GM12873 (cell line): ENCODE measurements at regions not wholly inside any gene's neighbourhood (a gene's known extent, or its start where the extent isn't known, plus 50 kb on each side); places are given as distances from the start of the nearest gene placed in this dataset.

Experiments
- CTCF ChIP-seq: IDR thresholded peaks from 2 replicates; pipeline ENCODE4 v1.5.1; 2012; ENCODE audit warnings: low read depth, mild to moderate bottlenecking, moderate library complexity, low read length, control low read depth; ENCODE audit not compliant: insufficient read depth; ENCODE audit errors: missing control alignments

GRCh38 chr13:74278901-74279300 is 144.7 kb upstream of the KLF12 start:
- no peak for TF ChIP-seq CTCF

GRCh38 chr13:74274916-74275315 is 140.7 kb upstream of the KLF12 start:
- TF ChIP-seq CTCF: no peak

- TF ChIP-seq CTCF: no peak
These were observed 139.4 kb upstream of the KLF12 start for GRCh38 chr13:74273581-74273980.

GRCh38 chr13:74272826-74273225 is 138.6 kb upstream of the KLF12 start:
- no peak for TF ChIP-seq CTCF

- no peak for TF ChIP-seq CTCF
These were observed 135.8 kb upstream of the KLF12 start for GRCh38 chr13:74270018-74270417.

GRCh38 chr13:74266861-74267260 is 132.7 kb upstream of the KLF12 start:
- no peak for TF ChIP-seq CTCF

- no peak for TF ChIP-seq CTCF
These were observed 132.1 kb upstream of the KLF12 start for GRCh38 chr13:74266309-74266708.

GRCh38 chr13:74264333-74264732 is 130.1 kb upstream of the KLF12 start:
- no peak for TF ChIP-seq CTCF
